H9 (cell line): ENCODE measurements at regions not wholly inside any gene's neighbourhood (a gene's known extent, or its start where the extent isn't known, plus 50 kb on each side); places are given as distances from the start of the nearest gene placed in this dataset.

ENCODE experiments used
- DNase-seq: peaks from one replicate; pipeline ENCODE4 v3.0.0-alpha.2; 2017
- H2AFZ ChIP-seq: one replicate; pipeline ENCODE4 v1.6.1; 2013; ENCODE audit warnings: mild to moderate bottlenecking, low read length, control low read depth, moderate library complexity
- H2AK5ac ChIP-seq: 2 replicates; pipeline ENCODE4 v1.6.1; 2013; ENCODE audit warnings: low read length, control low read depth, mixed read lengths; ENCODE audit not compliant: insufficient read length
- H2BK120ac ChIP-seq: one replicate; pipeline ENCODE4 v1.6.1; 2013; ENCODE audit warnings: low read depth, mild to moderate bottlenecking, low read length, control low read depth, inconsistent platforms; ENCODE audit not compliant: poor library complexity, severe bottlenecking
- H2BK12ac ChIP-seq: 2 replicates; pipeline ENCODE4 v1.6.1; 2013; ENCODE audit warnings: low read length, control low read depth, mixed read lengths, low read depth; ENCODE audit not compliant: insufficient read length
- H2BK15ac ChIP-seq: 2 replicates; pipeline ENCODE4 v1.6.1; 2013; ENCODE audit warnings: low read depth, low read length, control low read depth
- H2BK20ac ChIP-seq: one replicate; pipeline ENCODE4 v1.6.1; 2013; ENCODE audit warnings: low read depth, mild to moderate bottlenecking, low read length, control low read depth, inconsistent platforms; ENCODE audit not compliant: poor library complexity, severe bottlenecking
- H2BK5ac ChIP-seq: 2 replicates; pipeline ENCODE4 v1.6.1; 2013; ENCODE audit warnings: low read length, control low read depth, mixed read lengths; ENCODE audit not compliant: insufficient read length
- H3K14ac ChIP-seq: 2 replicates; pipeline ENCODE4 v1.6.1; 2013; ENCODE audit warnings: low read length, control low read depth; ENCODE audit not compliant: insufficient read depth
- H3K18ac ChIP-seq: 2 replicates; pipeline ENCODE4 v1.6.1; 2013; ENCODE audit warnings: low read depth, mild to moderate bottlenecking, mixed read lengths, low read length, control low read depth; ENCODE audit not compliant: insufficient read length
- H3K23ac ChIP-seq: 2 replicates; pipeline ENCODE4 v1.6.1; 2013; ENCODE audit warnings: low read length, control low read depth, mixed read lengths, low read depth; ENCODE audit not compliant: insufficient read length
- H3K23me2 ChIP-seq: 2 replicates; pipeline ENCODE4 v1.6.1; 2013; ENCODE audit warnings: low read depth, mild to moderate bottlenecking, mixed read lengths, low read length, control low read depth; ENCODE audit not compliant: insufficient read length, poor library complexity, severe bottlenecking
- H3K27ac ChIP-seq: 2 replicates; pipeline ENCODE4 v1.5.1; 2013; ENCODE audit warnings: low read length, control low read depth, mixed read lengths, low read depth; ENCODE audit not compliant: insufficient read length
- H3K27me3 ChIP-seq: 2 replicates; pipeline ENCODE4 v1.6.1; 2013; ENCODE audit warnings: low read length, control low read depth, inconsistent platforms; ENCODE audit not compliant: insufficient read depth
- H3K4ac ChIP-seq: 2 replicates; pipeline ENCODE4 v1.6.1; 2013; ENCODE audit warnings: low read depth, mild to moderate bottlenecking, control low read depth, inconsistent platforms, low read length, moderate library complexity
- H3K4me1 ChIP-seq: 2 replicates; pipeline ENCODE4 v1.6.1; 2013; ENCODE audit warnings: low read length, control low read depth, inconsistent platforms; ENCODE audit not compliant: insufficient read depth
- H3K4me2 ChIP-seq: 2 replicates; pipeline ENCODE4 v1.6.1; 2013; ENCODE audit warnings: low read length, control low read depth, mixed read lengths; ENCODE audit not compliant: insufficient read length, insufficient read depth
- H3K56ac ChIP-seq: 2 replicates; pipeline ENCODE4 v1.6.1; 2013; ENCODE audit warnings: low read depth, mild to moderate bottlenecking, mixed read lengths, low read length, control low read depth; ENCODE audit not compliant: insufficient read length
- H3K79me1 ChIP-seq: 2 replicates; pipeline ENCODE4 v1.6.1; 2013; ENCODE audit warnings: low read depth, mild to moderate bottlenecking, moderate library complexity, low read length, control low read depth, inconsistent platforms; ENCODE audit not compliant: insufficient read depth, poor library complexity, severe bottlenecking
- H3K79me2 ChIP-seq: 2 replicates; pipeline ENCODE4 v1.6.1; 2013; ENCODE audit warnings: low read length, control low read depth, inconsistent platforms; ENCODE audit not compliant: insufficient read depth
- H3K9ac ChIP-seq: 2 replicates; pipeline ENCODE4 v1.6.1; 2013; ENCODE audit warnings: low read length, control low read depth, mixed read lengths; ENCODE audit not compliant: insufficient read length; ENCODE audit errors: extremely low read depth
- H3K9me3 ChIP-seq: one replicate; pipeline ENCODE4 v1.6.1; 2013; ENCODE audit warnings: low read depth, low read length, inconsistent platforms; ENCODE audit not compliant: control insufficient read depth
- H3T11ph ChIP-seq: one replicate; pipeline ENCODE4 v1.6.1; 2013; ENCODE audit warnings: mild to moderate bottlenecking, low read length, control low read depth, inconsistent platforms
- H4K20me1 ChIP-seq: one replicate; pipeline ENCODE4 v1.6.1; 2013; ENCODE audit not compliant: control insufficient read depth, insufficient read length, insufficient read depth
- H4K5ac ChIP-seq: 2 replicates; pipeline ENCODE4 v1.6.1; 2013; ENCODE audit warnings: low read depth, mild to moderate bottlenecking, mixed read lengths, low read length, control low read depth; ENCODE audit not compliant: insufficient read length
- H4K8ac ChIP-seq: replicated peaks from 2 replicates; pipeline ENCODE4 v1.6.1; 2013; ENCODE audit warnings: low read length, control low read depth, mixed read lengths, low read depth; ENCODE audit not compliant: insufficient read length
- H4K91ac ChIP-seq: 2 replicates; pipeline ENCODE4 v1.6.1; 2013; ENCODE audit warnings: low read depth, mild to moderate bottlenecking, moderate library complexity, mixed read lengths, low read length, control low read depth; ENCODE audit not compliant: insufficient read length
- H3K27ac Mint-ChIP-seq, 3 experiments: 2 replicates in 2 of 3; 3 replicates in 1 of 3; pipeline ENCODE4 v1.8.0; 2020 to 2021; ENCODE audit warnings: mixed read lengths in 3 of 3, mild to moderate bottlenecking in 1 of 3, moderate library complexity in 1 of 3
- H3K27me3 Mint-ChIP-seq: 2 replicates; pipeline ENCODE4 v1.8.0; 2021; ENCODE audit warnings: low read depth, mild to moderate bottlenecking, moderate library complexity, mixed read lengths
- H3K36me3 Mint-ChIP-seq, 3 experiments: 2 replicates in 2 of 3; 3 replicates in 1 of 3; pipeline ENCODE4 v1.8.0; 2020 to 2021; ENCODE audit warnings: low read depth in 3 of 3, mixed read lengths in 3 of 3; ENCODE audit not compliant: insufficient read depth in 1 of 3
- H3K4me1 Mint-ChIP-seq, 2 experiments: 2 replicates each; pipeline ENCODE4 v1.8.0; 2020; ENCODE audit warnings: mixed read lengths in 2 of 2
- H3K4me3 Mint-ChIP-seq, 2 experiments: 2 replicates in 1 of 2; 3 replicates in 1 of 2; pipeline ENCODE4 v1.8.0; 2020 to 2021; ENCODE audit warnings: mild to moderate bottlenecking in 2 of 2, mixed read lengths in 2 of 2, moderate library complexity in 1 of 2
- H3K9me3 Mint-ChIP-seq, 2 experiments: 2 replicates in 1 of 2; 3 replicates in 1 of 2; pipeline ENCODE4 v1.8.0; 2020; ENCODE audit warnings: mild to moderate bottlenecking in 2 of 2, mixed read lengths in 2 of 2, moderate library complexity in 1 of 2
- WGBS: extraction: QIAGEN DNeasy Blood & Tissue Kit; methylation state at CpG from one replicate; pipeline ENCODE4 v1.1.7; 2013; ENCODE audit warnings: missing lambda C conversion rate, low lambda C conversion rate, mixed read lengths; ENCODE audit not compliant: insufficient read length; ENCODE audit errors: extremely low coverage; 5-methylcytosine and 5-hydroxymethylcytosine counted together
- TF ChIP-seq, protein P1 (sequence below): fragments of 200-600 bp; sonication (generic); conservative IDR thresholded peaks from 3 replicates; pipeline ENCODE4 v1.8.0; 2021; ENCODE audit warnings: antibody characterized with exemption, mild to moderate bottlenecking

DNA sequence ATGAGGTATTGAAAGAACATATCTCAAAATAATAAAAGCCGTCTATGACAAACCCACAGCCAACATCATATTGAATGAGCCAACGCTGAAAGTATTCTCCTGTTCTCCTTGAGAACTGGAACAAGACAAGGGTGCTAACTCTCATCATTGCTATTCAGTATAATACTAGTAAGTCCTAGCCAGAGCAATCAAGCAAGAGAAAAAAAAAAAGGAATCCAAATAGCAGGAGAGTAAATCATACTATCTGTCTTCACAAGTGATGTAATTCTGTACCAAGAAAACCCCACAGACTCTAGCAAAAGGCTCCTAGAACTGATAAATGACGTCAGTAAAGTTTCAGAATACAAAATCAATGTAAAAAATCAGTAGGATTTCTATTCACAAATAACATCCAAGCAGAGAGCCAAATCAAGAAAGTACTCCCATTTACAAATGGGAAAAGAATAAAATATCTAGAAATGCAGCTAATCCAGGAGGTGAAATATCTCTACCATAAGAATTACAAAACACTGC, 1632.8 kb downstream of the NCAM2 start:
- no peak overlapping the region for H4K91ac ChIP-seq
- no peaks in the 10 kb centered on the region for H3K23me2 ChIP-seq
- H3K23ac ChIP-seq, result no peak overlapping the region
- H2AFZ ChIP-seq, result no peak overlapping the region
- H4K8ac ChIP-seq, result no peak overlapping the region
- no peak overlapping the region for H3K18ac ChIP-seq
- Mint-ChIP-seq H3K27me3 (no peaks in the 10 kb centered on the region), H3K4me1 (no peaks in the 10 kb centered on the region), H3K4me3 (no peak overlapping the region), H3K9me3 (no peaks in the 10 kb centered on the region), H3K27ac (no peak overlapping the region), H3K36me3 (no peaks in the 10 kb centered on the region)
- H3K79me2 ChIP-seq, result no peaks in the 10 kb centered on the region
- no peak overlapping the region for H3K27ac ChIP-seq
- no peak overlapping the region for H3K4ac ChIP-seq
- H3K79me1 ChIP-seq, result no peaks in the 10 kb centered on the region
- no peak overlapping the region for H3K4me2 ChIP-seq
- H2BK12ac ChIP-seq, result no peak overlapping the region
- no peak overlapping the region for H3K56ac ChIP-seq
- H4K5ac ChIP-seq, result no peak overlapping the region
- H2BK5ac ChIP-seq, result no peak overlapping the region
- H2BK120ac ChIP-seq, result no peak overlapping the region
- WGBS, result no CpG with 5 or more reads among the region's 3 CpGs
- no peak overlapping the region for H3K14ac ChIP-seq
- no peak overlapping the region for H2BK20ac ChIP-seq
- no peaks in the 10 kb centered on the region for H3K4me1 ChIP-seq
- no peaks in the 10 kb centered on the region for H3K27me3 ChIP-seq
- no peaks in the 10 kb centered on the region for H3K9me3 ChIP-seq
- H2AK5ac ChIP-seq, result no peak overlapping the region
- TF ChIP-seq, protein P1, sequence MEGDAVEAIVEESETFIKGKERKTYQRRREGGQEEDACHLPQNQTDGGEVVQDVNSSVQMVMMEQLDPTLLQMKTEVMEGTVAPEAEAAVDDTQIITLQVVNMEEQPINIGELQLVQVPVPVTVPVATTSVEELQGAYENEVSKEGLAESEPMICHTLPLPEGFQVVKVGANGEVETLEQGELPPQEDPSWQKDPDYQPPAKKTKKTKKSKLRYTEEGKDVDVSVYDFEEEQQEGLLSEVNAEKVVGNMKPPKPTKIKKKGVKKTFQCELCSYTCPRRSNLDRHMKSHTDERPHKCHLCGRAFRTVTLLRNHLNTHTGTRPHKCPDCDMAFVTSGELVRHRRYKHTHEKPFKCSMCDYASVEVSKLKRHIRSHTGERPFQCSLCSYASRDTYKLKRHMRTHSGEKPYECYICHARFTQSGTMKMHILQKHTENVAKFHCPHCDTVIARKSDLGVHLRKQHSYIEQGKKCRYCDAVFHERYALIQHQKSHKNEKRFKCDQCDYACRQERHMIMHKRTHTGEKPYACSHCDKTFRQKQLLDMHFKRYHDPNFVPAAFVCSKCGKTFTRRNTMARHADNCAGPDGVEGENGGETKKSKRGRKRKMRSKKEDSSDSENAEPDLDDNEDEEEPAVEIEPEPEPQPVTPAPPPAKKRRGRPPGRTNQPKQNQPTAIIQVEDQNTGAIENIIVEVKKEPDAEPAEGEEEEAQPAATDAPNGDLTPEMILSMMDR, result no peak
- no peak overlapping the region for H3K9ac ChIP-seq
- H3T11ph ChIP-seq, result no peak overlapping the region
- DNase-seq, result no peak
- no peak overlapping the region for H2BK15ac ChIP-seq
- H4K20me1 ChIP-seq, result no peaks in the 10 kb centered on the region
